ENCODE measurements at regions not wholly inside any gene's neighbourhood (a gene's known extent, or its start where the extent isn't known, plus 50 kb on each side); places are given as distances from the start of the nearest gene placed in this dataset.

DNA sequence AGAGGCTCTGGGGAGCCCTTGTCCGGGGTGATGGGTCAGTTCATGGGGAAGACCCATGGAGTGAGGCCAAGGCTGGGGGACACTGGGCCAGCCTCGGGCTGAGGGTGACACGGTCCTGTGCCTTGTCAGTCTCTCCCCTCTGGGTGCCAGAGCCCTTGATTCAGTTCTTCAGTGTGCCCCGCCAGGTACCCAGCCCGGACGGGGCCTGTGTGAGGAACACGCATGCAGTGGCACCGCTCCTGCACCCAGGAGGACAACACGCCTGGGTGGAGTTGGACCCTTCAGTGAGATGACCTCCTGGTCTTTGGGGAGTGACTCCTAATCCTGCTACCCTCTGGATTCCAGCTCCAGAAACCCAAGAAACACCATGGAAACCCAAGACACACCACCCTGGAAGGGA lies 264.4 kb downstream of the LOXHD1 start:
- H3K4me3 ChIP-seq (ENCODE audit: low read depth, low read length), result no peak overlapping the region
- TF ChIP-seq, protein P1, sequence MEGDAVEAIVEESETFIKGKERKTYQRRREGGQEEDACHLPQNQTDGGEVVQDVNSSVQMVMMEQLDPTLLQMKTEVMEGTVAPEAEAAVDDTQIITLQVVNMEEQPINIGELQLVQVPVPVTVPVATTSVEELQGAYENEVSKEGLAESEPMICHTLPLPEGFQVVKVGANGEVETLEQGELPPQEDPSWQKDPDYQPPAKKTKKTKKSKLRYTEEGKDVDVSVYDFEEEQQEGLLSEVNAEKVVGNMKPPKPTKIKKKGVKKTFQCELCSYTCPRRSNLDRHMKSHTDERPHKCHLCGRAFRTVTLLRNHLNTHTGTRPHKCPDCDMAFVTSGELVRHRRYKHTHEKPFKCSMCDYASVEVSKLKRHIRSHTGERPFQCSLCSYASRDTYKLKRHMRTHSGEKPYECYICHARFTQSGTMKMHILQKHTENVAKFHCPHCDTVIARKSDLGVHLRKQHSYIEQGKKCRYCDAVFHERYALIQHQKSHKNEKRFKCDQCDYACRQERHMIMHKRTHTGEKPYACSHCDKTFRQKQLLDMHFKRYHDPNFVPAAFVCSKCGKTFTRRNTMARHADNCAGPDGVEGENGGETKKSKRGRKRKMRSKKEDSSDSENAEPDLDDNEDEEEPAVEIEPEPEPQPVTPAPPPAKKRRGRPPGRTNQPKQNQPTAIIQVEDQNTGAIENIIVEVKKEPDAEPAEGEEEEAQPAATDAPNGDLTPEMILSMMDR (IDR thresholded peaks at IDR 0.05; ENCODE audit: borderline replicate concordance, insufficient read depth, low read depth, low read length), result no peak

DNA sequence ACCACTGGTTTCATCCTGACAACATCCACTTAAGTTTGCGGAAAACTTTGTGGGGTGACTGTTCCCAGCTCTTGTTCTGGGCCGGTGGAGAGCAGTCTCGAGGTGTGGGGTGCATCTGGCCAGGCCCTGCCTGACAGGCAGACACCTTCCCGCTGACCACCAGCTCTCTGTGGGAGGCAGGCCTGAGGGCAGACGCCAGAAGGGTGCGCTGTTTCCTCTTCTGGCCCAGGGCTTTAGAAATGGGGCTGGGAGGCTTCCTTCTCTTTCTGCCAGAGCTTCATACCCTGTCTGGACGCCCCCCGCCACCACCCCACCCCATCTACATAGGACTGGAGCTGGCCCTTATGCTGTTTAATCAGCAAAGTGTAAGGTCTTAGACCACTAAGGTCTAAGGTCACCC lies 263.8 kb downstream of the LOXHD1 start:
- TF ChIP-seq, protein P1 (IDR thresholded peaks at IDR 0.05; ENCODE audit: borderline replicate concordance, insufficient read depth, low read depth, low read length), result 0 out of 2 replicates have a peak, but pooled peaks have one; percentile 33
- H3K4me3 ChIP-seq (ENCODE audit: low read depth, low read length), result no peak overlapping the region

DNA sequence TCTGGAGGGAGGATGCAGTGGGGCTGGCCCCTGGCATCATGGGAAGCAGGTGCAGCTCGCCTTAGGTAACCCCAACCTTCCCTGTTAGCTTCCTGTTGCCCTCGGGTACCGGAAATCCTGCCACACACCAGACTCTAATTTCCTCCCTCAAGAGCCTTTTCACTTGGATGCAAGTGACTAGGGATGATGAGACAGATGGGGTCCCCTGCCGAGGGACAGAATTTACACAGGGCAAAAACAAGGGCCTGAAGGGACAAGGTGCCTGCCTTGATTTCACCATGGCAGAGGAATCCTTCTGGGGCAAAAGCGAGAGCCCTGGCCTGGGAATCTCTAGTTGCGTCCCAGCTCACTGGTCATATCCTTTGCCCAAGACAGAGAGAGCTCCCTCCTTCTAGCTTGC lies 263.1 kb downstream of the LOXHD1 start:
- H3K4me3 ChIP-seq (ENCODE audit: low read depth, low read length), result no peak overlapping the region
- TF ChIP-seq, protein P1 (IDR thresholded peaks at IDR 0.05; ENCODE audit: borderline replicate concordance, insufficient read depth, low read depth, low read length), result no peak

DNA sequence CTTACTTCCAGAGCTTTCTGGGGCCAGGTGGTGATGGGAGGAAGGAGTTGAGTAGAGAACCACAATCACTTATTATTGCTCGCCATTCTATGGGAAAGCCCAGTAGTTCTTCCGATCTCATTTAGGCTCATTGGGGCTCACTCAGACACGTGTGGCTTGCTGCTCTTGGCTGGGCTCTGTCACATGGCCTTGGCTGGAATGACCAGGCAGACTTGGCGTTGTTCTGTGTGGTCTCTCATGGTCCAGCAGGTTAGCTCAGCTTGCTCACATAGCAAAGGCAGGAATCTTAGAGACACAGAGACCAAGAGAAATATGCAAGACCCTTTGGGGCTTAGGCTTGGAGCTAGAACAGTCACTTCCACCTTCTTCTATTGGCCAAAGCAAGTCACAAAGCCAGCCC lies 261.2 kb downstream of the LOXHD1 start:
- no peak overlapping the region for H3K4me3 ChIP-seq (ENCODE audit: low read depth, low read length)
- TF ChIP-seq, protein P1 (IDR thresholded peaks at IDR 0.05; ENCODE audit: borderline replicate concordance, insufficient read depth, low read depth, low read length), result no peak

DNA sequence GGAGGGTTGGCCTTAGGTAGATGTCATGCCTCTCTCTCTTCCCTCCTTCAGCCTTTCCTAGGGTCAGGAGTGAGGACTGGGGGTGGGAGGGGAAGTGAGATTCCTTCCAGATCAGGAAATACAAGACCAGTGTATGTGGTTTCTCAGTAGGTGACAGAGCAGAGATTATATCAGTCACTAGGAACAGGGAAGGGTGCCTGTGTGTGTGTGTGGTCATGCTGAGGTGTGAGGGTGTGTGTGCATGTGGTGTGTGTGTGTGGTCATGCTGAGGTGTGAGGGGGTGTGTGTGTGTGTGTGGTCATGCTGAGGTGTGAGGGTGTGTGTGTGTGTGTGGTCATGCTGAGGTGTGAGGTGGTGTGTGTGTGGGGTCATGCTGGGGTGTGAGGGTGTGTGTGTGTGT lies 259.8 kb downstream of the LOXHD1 start:
- H3K4me3 ChIP-seq (ENCODE audit: low read depth, low read length), result no peak overlapping the region
- TF ChIP-seq, protein P1 (IDR thresholded peaks at IDR 0.05; ENCODE audit: borderline replicate concordance, insufficient read depth, low read depth, low read length), result no peak

DNA sequence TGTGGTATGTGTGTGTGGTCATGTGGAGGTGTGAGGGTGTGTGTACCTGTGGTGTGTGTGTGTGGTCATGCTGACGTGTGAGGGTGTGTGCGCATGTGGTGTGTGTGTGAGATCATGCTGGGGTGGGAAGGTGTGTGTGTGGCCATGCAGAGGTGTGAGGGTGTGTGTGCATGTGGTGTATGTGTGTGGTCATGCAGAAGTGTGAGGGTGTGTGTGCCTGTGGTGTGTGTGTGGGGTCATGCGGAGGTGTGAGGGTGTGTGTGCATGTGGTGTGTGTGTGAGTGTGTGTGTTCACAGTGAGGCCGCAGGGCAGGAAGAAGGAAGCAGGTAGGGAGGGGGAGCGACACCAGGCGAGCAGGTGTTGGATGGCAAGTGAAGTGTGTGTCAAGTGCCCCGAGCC lies 259.0 kb downstream of the LOXHD1 start:
- H3K4me3 ChIP-seq (ENCODE audit: low read depth, low read length), result no peak overlapping the region
- TF ChIP-seq, protein P1 (IDR thresholded peaks at IDR 0.05; ENCODE audit: borderline replicate concordance, insufficient read depth, low read depth, low read length), result no peak

DNA sequence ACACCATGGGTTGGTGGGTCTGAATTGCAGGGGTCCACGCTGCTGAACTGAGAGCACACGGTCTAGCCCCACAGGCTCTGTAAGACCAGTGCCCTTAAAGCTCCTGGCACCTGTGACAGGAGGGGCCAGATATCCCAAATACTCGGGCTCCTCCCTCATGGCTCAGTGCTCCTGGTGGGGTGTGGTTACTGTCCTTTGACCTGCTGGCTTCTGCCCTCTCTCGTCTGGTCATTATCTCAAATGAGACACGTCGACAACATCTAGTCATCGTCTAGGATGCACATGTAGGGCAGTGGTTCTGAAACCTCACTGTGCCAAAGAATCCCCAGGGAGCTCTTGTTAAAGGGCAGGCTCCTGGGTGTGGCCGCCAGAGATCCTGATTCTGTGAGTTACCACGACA lies 258.4 kb downstream of the LOXHD1 start:
- TF ChIP-seq, protein P1 (IDR thresholded peaks at IDR 0.05; ENCODE audit: borderline replicate concordance, insufficient read depth, low read depth, low read length), result no peak
- no peak overlapping the region for H3K4me3 ChIP-seq (ENCODE audit: low read depth, low read length)

Data from GM12875 (cell line).